ENCODE measurements at regions not wholly inside any gene's neighbourhood (a gene's known extent, or its start where the extent isn't known, plus 50 kb on each side); places are given as distances from the start of the nearest gene placed in this dataset.
"Not testable (repeated sequence)": the region's sequence is repeated elsewhere in the genome, so short reads cannot be mapped to it uniquely, and the experiment has no call there.

- DNase-seq: peak in 1 of 2 experiments; percentile 22
Measured at GRCh38 chr12:94916663-94917062, 86.8 kb downstream of the NDUFA12 start.

GRCh38 chr12:94909663-94910062 is 93.8 kb downstream of the NDUFA12 start:
- DNase-seq: no peak

GRCh38 chr12:94905749-94906148 is 97.7 kb downstream of the NDUFA12 start:
- not testable (repeated sequence) for DNase-seq

- no peak for DNase-seq
Measured at GRCh38 chr12:94900496-94900895, 103.0 kb downstream of the NDUFA12 start.

GRCh38 chr12:94898388-94898787 is 105.1 kb downstream of the NDUFA12 start:
- DNase-seq: no peak

GRCh38 chr12:94892544-94893267 is 110.8 kb downstream of the NDUFA12 start:
- no peak for DNase-seq

GRCh38 chr12:94889445-94890210 is 113.9 kb downstream of the NDUFA12 start:
- no peak for DNase-seq

- no peak for DNase-seq
Measured at GRCh38 chr12:94879542-94879941, 124.0 kb downstream of the NDUFA12 start.

- DNase-seq: peak; percentile 32 to 68
Measured at GRCh38 chr12:94875525-94875924, 128.0 kb downstream of the NDUFA12 start.

- DNase-seq: peak in 1 of 2 experiments; percentile 33
Measured at GRCh38 chr12:94874518-94875302, 128.8 kb downstream of the NDUFA12 start.

GRCh38 chr12:94873734-94874517 is 129.6 kb downstream of the NDUFA12 start:
- no peak for DNase-seq

- DNase-seq: peak in 1 of 2 experiments; percentile 78
Measured at GRCh38 chr12:94872971-94873733, 130.3 kb downstream of the NDUFA12 start.

- DNase-seq: no peak
Measured at GRCh38 chr12:94872671-94872970, 130.9 kb downstream of the NDUFA12 start.

- DNase-seq: no peak
Measured at GRCh38 chr12:94872007-94872653, 131.4 kb downstream of the NDUFA12 start.

GRCh38 chr12:94870511-94870910 is 133.0 kb downstream of the NDUFA12 start:
- no peak for DNase-seq

- DNase-seq: no peak
Measured at GRCh38 chr12:94868161-94868560, 135.3 kb downstream of the NDUFA12 start.

GRCh38 chr12:94867066-94867855 is 136.2 kb downstream of the NDUFA12 start:
- DNase-seq: no peak

GRCh38 chr12:94864987-94865386 is 138.5 kb downstream of the NDUFA12 start:
- no peak for DNase-seq

- no peak for DNase-seq
Measured at GRCh38 chr12:94863321-94864035, 140.0 kb downstream of the NDUFA12 start.

GRCh38 chr12:94862421-94862820 is 141.1 kb downstream of the NDUFA12 start:
- peak; percentile 31 to 63 for DNase-seq

Data from NCI-H526 (cell line).